Keratinocyte (primary cell): ENCODE measurements at regions not wholly inside any gene's neighbourhood (a gene's known extent, or its start where the extent isn't known, plus 50 kb on each side); places are given as distances from the start of the nearest gene placed in this dataset.

Source experiments
- DNase-seq: peaks from one replicate; pipeline ENCODE4 v3.0.0-alpha.2; 2011; ENCODE audit warnings: low read depth, missing footprints, low spot score
- FAIRE-seq: peaks from 2 replicates; lab custom pipeline; 2011; peaks lifted over from hg19 to GRCh38; lab: Jason Lieb, UNC
- H2AFZ ChIP-seq: 2 replicates; pipeline ENCODE4 v1.6.0; 2012; ENCODE audit warnings: low read length, control low read depth, inconsistent platforms; ENCODE audit not compliant: control insufficient read depth
- H3K27ac ChIP-seq: 2 replicates; pipeline ENCODE4 v1.5.1; 2011; ENCODE audit warnings: low read length; ENCODE audit not compliant: control insufficient read depth, insufficient read depth
- H3K27me3 ChIP-seq: 3 replicates; pipeline ENCODE4 v1.6.0; 2011; ENCODE audit warnings: low read length; ENCODE audit not compliant: control insufficient read depth, insufficient read depth; ENCODE audit errors: extremely low read depth
- H3K36me3 ChIP-seq, 2 experiments: 2 replicates in 1 of 2; 3 replicates in 1 of 2; pipeline ENCODE4 v1.5.1; 2011; ENCODE audit warnings: low read length in 2 of 2, mild to moderate bottlenecking in 1 of 2; ENCODE audit not compliant: control insufficient read depth in 2 of 2, insufficient read depth in 2 of 2; ENCODE audit errors: extremely low read depth in 1 of 2
- H3K4me1 ChIP-seq: 3 replicates; pipeline ENCODE4 v1.5.1; 2011; ENCODE audit warnings: low read length; ENCODE audit not compliant: control insufficient read depth, insufficient read depth; ENCODE audit errors: extremely low read depth
- H3K4me2 ChIP-seq: 3 replicates; pipeline ENCODE4 v1.6.0; 2011; ENCODE audit warnings: low read depth, low read length; ENCODE audit not compliant: control insufficient read depth, insufficient read depth; ENCODE audit errors: extremely low read depth
- H3K4me3 ChIP-seq, 3 experiments: fragments of 200-600 bp in 1 of 3; sonication (generic) in 1 of 3; 2 replicates in 2 of 3; 3 replicates in 1 of 3; pipeline ENCODE4 v1.5.1; 2011 to 2016; ENCODE audit warnings: low read length in 3 of 3, mild to moderate bottlenecking in 3 of 3, control low read depth in 2 of 3, inconsistent platforms in 1 of 3, low read depth in 1 of 3, mixed read lengths in 1 of 3, mixed run types in 1 of 3, moderate library complexity in 1 of 3; ENCODE audit not compliant: control insufficient read depth in 2 of 3, insufficient read depth in 2 of 3; ENCODE audit errors: extremely low read depth in 1 of 3
- H3K79me2 ChIP-seq: 2 replicates; pipeline ENCODE4 v1.6.0; 2012; ENCODE audit warnings: low read length; ENCODE audit not compliant: control insufficient read depth, insufficient read depth
- H3K9ac ChIP-seq: 3 replicates; pipeline ENCODE4 v1.6.0; 2011; ENCODE audit warnings: low read length; ENCODE audit not compliant: control insufficient read depth, insufficient read depth; ENCODE audit errors: extremely low read depth
- H3K9me1 ChIP-seq: 3 replicates; pipeline ENCODE4 v1.6.0; 2011; ENCODE audit warnings: low read length; ENCODE audit not compliant: control insufficient read depth, insufficient read depth; ENCODE audit errors: extremely low read depth
- H3K9me3 ChIP-seq: 2 replicates; pipeline ENCODE4 v1.5.1; 2012; ENCODE audit warnings: low read depth, low read length; ENCODE audit not compliant: control insufficient read depth
- H4K20me1 ChIP-seq: 3 replicates; pipeline ENCODE4 v1.6.0; 2011; ENCODE audit warnings: low read length; ENCODE audit not compliant: control insufficient read depth, insufficient read depth; ENCODE audit errors: extremely low read depth
- CTCF ChIP-seq, 3 experiments: IDR thresholded peaks in 1 of 3; conservative IDR thresholded peaks in 1 of 3; optimal IDR thresholded peaks in 1 of 3; 2 replicates in 2 of 3; 3 replicates in 1 of 3; pipeline versions ENCODE3 to v1.5.1; 2011; ENCODE audit warnings: low read length in 3 of 3, mild to moderate bottlenecking in 3 of 3, moderate library complexity in 2 of 3, control low read depth in 1 of 3, inconsistent platforms in 1 of 3; ENCODE audit not compliant: insufficient read depth in 2 of 3; ENCODE audit errors: extremely low read depth in 1 of 3
- EZH2 ChIP-seq: IDR thresholded peaks from one replicate; pipeline ENCODE4 v1.6.1; 2012; ENCODE audit warnings: inconsistent platforms, mild to moderate bottlenecking, low read length, moderate library complexity
- dilution Hi-C: fragments of 300-500 bp; cut with MboI; formaldehyde crosslinking; loops from one replicate; pipeline ENCODE4 v1.7.0; 2020; ENCODE audit warnings: low sequenced_read_pairs; ENCODE audit not compliant: extremely low pct_ligation_motif_present

GRCh38 chr2:158045362-158045761 is 56.3 kb upstream of the UPP2 start:
- Histone ChIP-seq H4K20me1 (no peaks in the 10 kb centered on the region), H3K36me3 (no peaks in the 10 kb centered on the region), H3K4me2 (no peak overlapping the region), H3K9me1 (no peaks in the 10 kb centered on the region), H3K27me3 (peaks cover 5% of the 10 kb centered on the region), H2AFZ (no peak overlapping the region), H3K27ac (no peak overlapping the region), H3K9me3 (no peaks in the 10 kb centered on the region), H3K4me1 (peaks cover 4% of the 10 kb centered on the region), H3K4me3 (no peak overlapping the region), H3K79me2 (no peaks in the 10 kb centered on the region), H3K9ac (no peak overlapping the region)
- DNase-seq (no peak), FAIRE-seq (no peak)
- dilution Hi-C loops, result no loop called here
- no peak for TF ChIP-seq EZH2
- peak; percentile 23 to 66 (median 62) for TF ChIP-seq CTCF (optimal IDR thresholded peaks at IDR 0.05 in 1 of 3, IDR thresholded peaks at IDR 0.05 in 1 of 3, conservative IDR thresholded peaks at IDR 0.05 in 1 of 3; ENCODE audit: extremely low read depth in 1 of 3, insufficient read depth in 2 of 3, low read length in 3 of 3)

GRCh38 chr2:158043181-158043948 is 58.3 kb upstream of the UPP2 start:
- peaks cover 5% of the 10 kb centered on the region for H3K27me3 ChIP-seq
- no peak for DNase-seq
- H3K79me2 ChIP-seq, result no peaks in the 10 kb centered on the region
- no peaks in the 10 kb centered on the region for H4K20me1 ChIP-seq
- no peak overlapping the region for H2AFZ ChIP-seq
- peaks cover 4% of the 10 kb centered on the region for H3K4me1 ChIP-seq
- H3K27ac ChIP-seq, result no peak overlapping the region
- H3K9me1 ChIP-seq, result no peaks in the 10 kb centered on the region
- FAIRE-seq, result no peak
- no peak overlapping the region for H3K4me2 ChIP-seq
- H3K9ac ChIP-seq, result no peak overlapping the region
- dilution Hi-C loops, result no loop called here
- no peaks in the 10 kb centered on the region for H3K9me3 ChIP-seq
- no peaks in the 10 kb centered on the region for H3K36me3 ChIP-seq
- no peak overlapping the region for H3K4me3 ChIP-seq
- TF ChIP-seq CTCF (optimal IDR thresholded peaks at IDR 0.05 in 1 of 3, IDR thresholded peaks at IDR 0.05 in 1 of 3, conservative IDR thresholded peaks at IDR 0.05 in 1 of 3; ENCODE audit: extremely low read depth in 1 of 3, insufficient read depth in 2 of 3, low read length in 3 of 3) (no peak), EZH2 (no peak)
